Fibroblast of the aortic adventitia (primary cell): ENCODE measurements at regions not wholly inside any gene's neighbourhood (a gene's known extent, or its start where the extent isn't known, plus 50 kb on each side); places are given as distances from the start of the nearest gene placed in this dataset.

Source experiments
- DNase-seq: peaks from one replicate; pipeline ENCODE4 v3.0.0-alpha.2; 2010; ENCODE audit warnings: low read depth
- H3K4me3 ChIP-seq: 2 replicates; pipeline ENCODE4 v1.5.1; 2011; ENCODE audit warnings: low read depth, mild to moderate bottlenecking, control low read depth, low read length, moderate library complexity
- TF ChIP-seq, protein P1 (sequence below): IDR thresholded peaks from 2 replicates; pipeline ENCODE4 v1.5.1; 2011; ENCODE audit warnings: mild to moderate bottlenecking, low read length, control low read depth, inconsistent platforms; ENCODE audit not compliant: insufficient read depth

DNA sequence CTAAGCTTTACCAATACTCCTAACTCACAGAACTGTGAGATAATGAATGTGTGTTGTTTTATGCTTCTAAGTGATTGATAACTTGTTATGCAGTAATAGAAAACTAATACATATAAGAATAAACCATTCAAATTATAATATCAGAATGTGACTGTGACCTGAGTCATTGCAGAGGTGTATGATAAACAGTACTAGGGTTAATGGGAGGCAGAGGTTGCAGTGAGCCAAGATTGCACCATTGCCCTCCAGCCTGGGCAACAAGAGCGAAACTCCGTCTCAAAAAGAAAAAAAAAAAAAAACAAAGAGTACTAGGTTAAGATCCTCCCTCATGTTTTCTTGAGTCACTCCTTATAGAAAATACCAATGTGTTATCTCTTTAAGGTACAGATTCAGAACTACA, 950.3 kb downstream of the SORCS1 start:
- TF ChIP-seq, protein P1, sequence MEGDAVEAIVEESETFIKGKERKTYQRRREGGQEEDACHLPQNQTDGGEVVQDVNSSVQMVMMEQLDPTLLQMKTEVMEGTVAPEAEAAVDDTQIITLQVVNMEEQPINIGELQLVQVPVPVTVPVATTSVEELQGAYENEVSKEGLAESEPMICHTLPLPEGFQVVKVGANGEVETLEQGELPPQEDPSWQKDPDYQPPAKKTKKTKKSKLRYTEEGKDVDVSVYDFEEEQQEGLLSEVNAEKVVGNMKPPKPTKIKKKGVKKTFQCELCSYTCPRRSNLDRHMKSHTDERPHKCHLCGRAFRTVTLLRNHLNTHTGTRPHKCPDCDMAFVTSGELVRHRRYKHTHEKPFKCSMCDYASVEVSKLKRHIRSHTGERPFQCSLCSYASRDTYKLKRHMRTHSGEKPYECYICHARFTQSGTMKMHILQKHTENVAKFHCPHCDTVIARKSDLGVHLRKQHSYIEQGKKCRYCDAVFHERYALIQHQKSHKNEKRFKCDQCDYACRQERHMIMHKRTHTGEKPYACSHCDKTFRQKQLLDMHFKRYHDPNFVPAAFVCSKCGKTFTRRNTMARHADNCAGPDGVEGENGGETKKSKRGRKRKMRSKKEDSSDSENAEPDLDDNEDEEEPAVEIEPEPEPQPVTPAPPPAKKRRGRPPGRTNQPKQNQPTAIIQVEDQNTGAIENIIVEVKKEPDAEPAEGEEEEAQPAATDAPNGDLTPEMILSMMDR, result no peak
- no peak for DNase-seq
- H3K4me3 ChIP-seq, result no peak overlapping the region

DNA sequence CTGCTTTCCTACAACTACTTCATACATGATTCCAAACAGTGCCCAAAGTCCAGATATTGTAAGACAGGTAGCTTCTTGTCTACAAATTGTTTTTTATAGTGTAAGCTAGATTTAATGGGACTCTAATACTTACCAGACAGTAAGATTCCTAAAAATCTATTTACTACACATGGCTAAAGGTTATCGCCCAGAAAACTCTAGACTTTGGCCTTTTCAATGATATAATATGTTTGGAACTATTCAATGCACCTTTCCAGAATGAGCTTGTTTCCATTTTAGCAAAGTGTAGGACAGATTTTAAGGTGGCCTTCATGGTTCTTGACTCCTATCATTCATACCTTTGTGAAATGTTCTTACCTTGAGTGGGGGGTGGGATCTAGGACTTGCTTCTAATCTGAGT, 951.0 kb downstream of the SORCS1 start:
- no peak overlapping the region for H3K4me3 ChIP-seq
- TF ChIP-seq, protein P1, result no peak
- DNase-seq, result no peak

DNA sequence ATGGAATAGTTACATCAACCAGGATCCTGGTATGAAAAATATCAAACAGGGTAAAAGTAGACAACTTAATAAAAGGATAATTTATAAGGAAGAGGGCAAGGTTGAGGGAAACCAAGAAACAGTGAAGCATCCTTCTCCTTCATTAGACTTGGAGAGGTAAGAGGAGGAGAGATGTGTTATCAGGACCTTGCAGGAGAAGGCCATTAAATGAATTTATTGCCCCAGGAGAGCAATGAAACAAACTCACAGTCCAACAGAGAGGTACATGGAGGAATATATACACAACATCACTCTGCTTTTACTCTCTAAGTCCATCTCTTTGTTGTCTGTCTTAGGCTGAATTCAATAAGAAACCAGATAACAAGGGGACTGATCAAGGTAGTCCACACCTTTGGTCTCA, 966.2 kb downstream of the SORCS1 start:
- TF ChIP-seq, protein P1, result no peak
- DNase-seq, result no peak
- no peak overlapping the region for H3K4me3 ChIP-seq

DNA sequence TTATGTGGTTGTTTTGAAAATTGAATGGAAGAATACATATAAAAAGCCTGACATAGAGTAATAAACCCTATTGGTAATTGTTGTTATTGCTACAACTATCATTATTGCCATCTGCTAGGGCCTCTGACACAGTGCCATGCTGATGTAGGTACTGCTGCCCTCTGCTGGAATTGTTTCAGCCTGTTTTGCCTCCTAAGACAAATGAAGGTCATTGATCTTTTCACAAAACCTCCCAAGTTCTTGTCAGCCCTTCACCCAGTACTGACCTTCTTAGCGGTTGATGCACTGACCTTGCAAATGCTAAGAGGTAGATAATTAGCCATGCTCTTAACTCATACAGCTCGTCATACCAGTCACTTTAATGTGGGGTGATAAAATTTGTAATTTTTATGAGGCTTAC, 975.2 kb downstream of the SORCS1 start:
- TF ChIP-seq, protein P1, result peak; percentile 16
- no peak overlapping the region for H3K4me3 ChIP-seq
- DNase-seq, result peak; percentile 5

DNA sequence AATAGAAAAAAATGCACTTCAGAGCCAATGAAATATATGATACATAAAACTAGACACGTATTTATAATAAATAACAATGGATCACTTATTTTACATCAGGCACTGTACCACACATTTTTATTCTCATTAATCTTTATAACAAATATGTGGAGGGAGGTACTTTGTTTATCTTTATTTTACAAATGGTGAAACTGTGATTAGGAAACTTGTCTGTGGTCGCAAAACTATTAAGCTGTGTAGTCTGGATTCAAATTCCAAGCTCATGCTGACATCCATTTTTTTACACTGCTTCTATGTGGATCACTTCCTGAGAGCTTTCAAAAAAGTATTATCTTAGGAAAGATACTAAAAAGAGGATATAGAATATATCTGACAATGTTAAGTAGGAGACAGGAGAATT, 978.6 kb downstream of the SORCS1 start:
- TF ChIP-seq, protein P1, result no peak
- DNase-seq, result peak; percentile 4
- H3K4me3 ChIP-seq, result no peak overlapping the region

DNA sequence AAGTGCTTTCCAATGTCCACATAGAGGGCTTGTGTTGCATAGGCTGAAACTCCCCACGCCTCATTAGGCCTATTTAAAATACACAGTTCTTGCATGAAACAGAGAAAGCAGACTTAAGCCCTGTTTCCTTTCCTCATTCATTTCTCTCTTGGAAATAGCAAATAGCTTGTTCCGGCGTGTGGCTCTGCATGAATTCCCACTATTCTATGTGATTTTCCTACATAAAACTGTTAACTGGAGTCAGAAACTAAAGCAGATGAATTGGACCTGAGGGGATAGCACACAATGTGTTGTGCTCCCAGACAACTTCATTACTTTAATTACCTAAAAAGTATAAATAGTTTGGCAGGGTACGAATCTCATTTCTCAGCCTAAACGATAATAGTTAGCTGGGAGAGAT, 981.5 kb downstream of the SORCS1 start:
- TF ChIP-seq, protein P1, result no peak
- no peak overlapping the region for H3K4me3 ChIP-seq
- no peak for DNase-seq

DNA sequence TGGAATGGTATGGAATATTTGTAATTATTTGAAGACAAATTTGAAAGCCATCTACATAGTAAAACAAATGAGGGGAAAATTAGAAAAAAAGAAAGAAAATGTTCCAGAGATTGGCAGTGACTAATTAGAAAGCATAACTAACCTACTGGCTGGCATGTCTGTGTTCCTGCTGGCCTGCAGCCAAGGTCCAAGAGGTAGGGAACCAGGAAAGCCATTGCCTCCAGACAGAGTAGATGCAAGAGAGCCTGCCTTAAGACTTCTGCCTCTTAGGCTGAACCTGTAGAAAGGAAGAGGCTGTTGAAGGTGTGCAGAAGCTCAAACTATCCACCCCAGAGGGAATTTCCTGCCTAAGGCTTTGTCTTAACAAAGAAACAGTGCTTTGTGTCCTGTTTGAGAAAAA, 982.0 kb downstream of the SORCS1 start:
- TF ChIP-seq, protein P1, result no peak
- no peak for DNase-seq
- no peak overlapping the region for H3K4me3 ChIP-seq
